ENCODE measurements at regions not wholly inside any gene's neighbourhood (a gene's known extent, or its start where the extent isn't known, plus 50 kb on each side); places are given as distances from the start of the nearest gene placed in this dataset.

GRCh38 chr17:79534851-79535727 lies 75.8 kb downstream of the RBFOX3 start:
- no peaks in the 10 kb centered on the region for H3K36me3 ChIP-seq

DNA sequence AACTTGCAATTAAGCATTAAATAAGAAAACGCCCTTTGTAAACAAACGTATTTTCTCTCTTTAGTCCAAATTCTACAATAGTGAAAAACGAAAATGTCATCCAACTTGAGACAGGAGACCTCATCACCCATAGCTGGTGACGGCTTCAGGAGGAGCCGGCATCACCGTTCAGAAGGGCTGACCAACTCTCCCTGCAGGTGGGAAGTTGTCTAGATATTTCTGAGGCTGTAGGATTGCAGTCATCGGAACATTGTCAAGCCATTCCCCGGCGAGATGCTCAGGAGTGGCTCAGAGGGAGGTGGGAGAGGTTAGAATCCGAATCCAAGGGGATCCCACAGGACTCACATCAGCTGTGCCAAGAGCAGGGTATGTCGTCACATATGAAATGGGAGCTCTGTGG lies 76.7 kb downstream of the RBFOX3 start:
- peaks cover 100% of the 10 kb centered on the region for H3K27me3 ChIP-seq (replicated peaks)

More at GRCh38 chr17:79534851-79535727, 75.8 kb downstream of the RBFOX3 start:
- H3K4me1 ChIP-seq (replicated peaks) = no peaks in the 10 kb centered on the region
- H3K27ac ChIP-seq = no peak overlapping the region
- no peak for DNase-seq (ENCODE audit: low read depth in 1 of 2, low spot score in 2 of 2)
- H3K9me3 ChIP-seq (replicated peaks) = no peaks in the 10 kb centered on the region
- H3K27me3 ChIP-seq (replicated peaks) = peaks cover 100% of the 10 kb centered on the region
- H3K4me3 ChIP-seq = no peak overlapping the region

DNA sequence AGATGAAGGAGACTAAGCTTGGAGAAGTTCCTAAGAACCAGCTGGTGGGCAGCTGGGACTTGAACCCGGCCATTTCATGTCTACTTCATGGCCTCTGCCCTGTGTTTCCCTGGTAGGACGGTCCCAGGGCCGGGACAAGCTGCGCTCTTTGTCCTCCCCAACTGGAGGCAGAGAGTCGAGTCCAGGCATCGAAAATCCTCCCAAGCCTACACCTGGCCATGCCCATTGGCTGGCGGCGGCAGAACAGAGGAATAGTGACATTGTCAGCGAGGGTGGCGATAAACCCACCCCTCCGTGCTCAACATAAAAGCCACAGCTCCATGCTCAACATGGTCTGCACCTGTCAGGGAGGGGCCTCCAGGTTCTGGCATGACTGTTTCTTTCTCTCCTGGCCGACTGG lies 77.7 kb downstream of the RBFOX3 start:
- H3K9me3 ChIP-seq (replicated peaks) = peaks cover 3% of the 10 kb centered on the region
- H3K4me1 ChIP-seq (replicated peaks) = no peaks in the 10 kb centered on the region
- H3K4me3 ChIP-seq = no peak overlapping the region
- H3K36me3 ChIP-seq = no peaks in the 10 kb centered on the region
- no peak for DNase-seq (ENCODE audit: low read depth in 1 of 2, low spot score in 2 of 2)
- no peak overlapping the region for H3K27ac ChIP-seq
- H3K27me3 ChIP-seq (replicated peaks) = peaks cover 99% of the 10 kb centered on the region

More for the DNA sequence above, 76.7 kb downstream of the RBFOX3 start:
- H3K27ac ChIP-seq = no peak overlapping the region
- H3K4me3 ChIP-seq = no peak overlapping the region
- no peaks in the 10 kb centered on the region for H3K36me3 ChIP-seq
- no peaks in the 10 kb centered on the region for H3K9me3 ChIP-seq (replicated peaks)
- H3K4me1 ChIP-seq (replicated peaks) = no peaks in the 10 kb centered on the region
- DNase-seq (ENCODE audit: low read depth in 1 of 2, low spot score in 2 of 2) = no peak

DNA sequence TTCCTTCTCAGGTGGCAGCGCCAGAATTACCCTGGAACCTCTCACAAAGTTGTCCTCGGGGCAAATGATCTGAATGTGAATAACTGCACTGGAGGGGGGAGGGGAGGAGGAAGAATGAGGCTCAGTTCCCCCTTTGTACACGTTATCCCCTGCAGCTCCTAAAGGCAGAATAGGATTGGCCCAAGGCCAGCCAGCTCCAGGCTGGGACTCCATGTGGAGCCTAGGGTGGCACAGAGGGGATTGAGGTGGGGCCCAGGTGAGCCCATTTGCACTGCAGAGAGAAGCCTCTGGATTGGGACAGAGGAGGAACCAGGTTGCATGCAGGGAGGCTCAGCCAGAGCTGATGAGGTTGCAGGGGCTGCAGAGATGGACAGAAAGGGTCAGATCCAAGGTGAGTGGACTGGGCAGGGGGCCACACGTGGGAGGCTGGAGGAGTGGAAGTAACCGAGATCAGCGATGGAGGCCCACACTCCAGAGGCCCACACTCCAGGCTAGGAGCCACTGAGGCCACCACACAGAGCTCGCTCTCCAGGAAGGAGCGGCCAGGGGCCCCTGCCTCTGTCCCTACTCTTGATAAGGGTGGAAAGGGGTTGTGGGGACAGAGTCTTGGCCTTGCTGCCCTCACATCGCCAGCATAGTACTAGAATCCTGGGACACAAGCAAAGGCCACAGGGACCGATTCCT lies 78.6 kb downstream of the RBFOX3 start:
- Histone ChIP-seq H3K27me3 (replicated peaks) (peaks cover 96% of the 10 kb centered on the region), H3K36me3 (no peaks in the 10 kb centered on the region), H3K27ac (no peak overlapping the region), H3K9me3 (replicated peaks) (peaks cover 3% of the 10 kb centered on the region), H3K4me3 (no peak overlapping the region), H3K4me1 (replicated peaks) (no peaks in the 10 kb centered on the region)
- DNase-seq (ENCODE audit: low read depth in 1 of 2, low spot score in 2 of 2) = no peak

DNA sequence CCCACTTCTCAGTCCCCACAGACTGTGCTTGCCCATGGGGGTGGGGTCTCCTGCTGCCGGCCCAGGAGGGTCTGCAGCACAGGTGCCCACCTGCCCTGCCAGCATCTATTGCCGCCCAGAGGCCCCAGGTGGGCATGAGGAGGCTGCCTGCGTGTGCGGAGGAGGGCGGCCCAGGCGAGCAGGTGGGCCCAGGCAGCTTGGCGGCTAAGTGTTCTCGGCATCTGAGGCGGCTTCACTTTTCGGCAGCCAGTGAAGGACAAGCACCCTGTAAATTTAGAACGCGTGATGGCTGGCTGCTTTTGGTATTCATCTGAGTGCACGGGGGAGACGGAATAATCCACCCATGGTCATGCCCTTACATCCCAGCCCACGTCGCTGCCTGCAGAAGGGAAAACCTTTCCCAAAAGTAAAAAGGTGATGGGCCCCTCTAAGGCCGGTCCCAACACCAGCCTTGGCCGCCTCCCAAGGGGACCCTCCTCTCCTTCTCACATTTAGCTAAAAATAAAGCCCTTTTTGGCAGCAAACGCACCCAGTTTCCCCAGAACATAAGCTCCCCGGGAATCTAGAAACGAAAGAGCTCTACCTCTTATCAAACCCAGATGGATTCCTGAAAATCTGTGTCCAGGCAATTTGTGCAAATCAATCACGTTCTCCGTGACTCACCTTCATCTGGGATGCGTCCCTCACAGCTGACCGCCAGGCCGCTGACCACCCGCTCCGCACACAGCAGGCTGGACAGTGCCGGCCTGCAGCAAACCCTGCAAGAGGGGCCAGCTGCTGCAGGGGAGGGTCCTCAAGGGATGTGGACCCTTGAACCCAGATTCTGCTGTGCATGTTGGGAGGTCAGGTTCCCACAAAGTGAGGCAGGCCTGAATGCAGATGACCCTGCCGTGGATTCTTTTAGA lies 79.4 kb downstream of the RBFOX3 start:
- Histone ChIP-seq H3K27ac (no peak overlapping the region), H3K4me1 (replicated peaks) (no peaks in the 10 kb centered on the region), H3K27me3 (replicated peaks) (peaks cover 95% of the 10 kb centered on the region), H3K36me3 (no peaks in the 10 kb centered on the region), H3K4me3 (no peak overlapping the region), H3K9me3 (replicated peaks) (peaks cover 3% of the 10 kb centered on the region)
- DNase-seq (ENCODE audit: low read depth in 1 of 2, low spot score in 2 of 2) = no peak

- Histone ChIP-seq H3K4me1 (replicated peaks) (no peaks in the 10 kb centered on the region), H3K27ac (no peak overlapping the region), H3K27me3 (replicated peaks) (peaks cover 95% of the 10 kb centered on the region), H3K36me3 (no peaks in the 10 kb centered on the region), H3K4me3 (no peak overlapping the region), H3K9me3 (replicated peaks) (peaks cover 3% of the 10 kb centered on the region)
- DNase-seq (ENCODE audit: low read depth in 1 of 2, low spot score in 2 of 2) = no peak
These were observed 80.3 kb downstream of the RBFOX3 start for GRCh38 chr17:79530361-79531105.

GRCh38 chr17:79529661-79530081 lies 81.2 kb downstream of the RBFOX3 start:
- H3K4me3 ChIP-seq = no peak overlapping the region
- no peaks in the 10 kb centered on the region for H3K4me1 ChIP-seq (replicated peaks)
- H3K9me3 ChIP-seq (replicated peaks) = peaks cover 3% of the 10 kb centered on the region
- no peak for DNase-seq (ENCODE audit: low read depth in 1 of 2, low spot score in 2 of 2)
- no peak overlapping the region for H3K27ac ChIP-seq
- H3K27me3 ChIP-seq (replicated peaks) = peaks cover 95% of the 10 kb centered on the region
- H3K36me3 ChIP-seq = no peaks in the 10 kb centered on the region

GRCh38 chr17:79528592-79529125 lies 82.2 kb downstream of the RBFOX3 start:
- no peaks in the 10 kb centered on the region for H3K4me1 ChIP-seq (replicated peaks)

GRCh38 chr17:79527306-79527705 lies 83.5 kb downstream of the RBFOX3 start:
- no peak overlapping the region for H3K27ac ChIP-seq

More at GRCh38 chr17:79528592-79529125, 82.2 kb downstream of the RBFOX3 start:
- Histone ChIP-seq H3K36me3 (no peaks in the 10 kb centered on the region), H3K9me3 (replicated peaks) (peaks cover 3% of the 10 kb centered on the region), H3K27ac (no peak overlapping the region), H3K27me3 (replicated peaks) (peaks cover 95% of the 10 kb centered on the region), H3K4me3 (no peak overlapping the region)
- DNase-seq (ENCODE audit: low read depth in 1 of 2, low spot score in 2 of 2) = no peak

DNA sequence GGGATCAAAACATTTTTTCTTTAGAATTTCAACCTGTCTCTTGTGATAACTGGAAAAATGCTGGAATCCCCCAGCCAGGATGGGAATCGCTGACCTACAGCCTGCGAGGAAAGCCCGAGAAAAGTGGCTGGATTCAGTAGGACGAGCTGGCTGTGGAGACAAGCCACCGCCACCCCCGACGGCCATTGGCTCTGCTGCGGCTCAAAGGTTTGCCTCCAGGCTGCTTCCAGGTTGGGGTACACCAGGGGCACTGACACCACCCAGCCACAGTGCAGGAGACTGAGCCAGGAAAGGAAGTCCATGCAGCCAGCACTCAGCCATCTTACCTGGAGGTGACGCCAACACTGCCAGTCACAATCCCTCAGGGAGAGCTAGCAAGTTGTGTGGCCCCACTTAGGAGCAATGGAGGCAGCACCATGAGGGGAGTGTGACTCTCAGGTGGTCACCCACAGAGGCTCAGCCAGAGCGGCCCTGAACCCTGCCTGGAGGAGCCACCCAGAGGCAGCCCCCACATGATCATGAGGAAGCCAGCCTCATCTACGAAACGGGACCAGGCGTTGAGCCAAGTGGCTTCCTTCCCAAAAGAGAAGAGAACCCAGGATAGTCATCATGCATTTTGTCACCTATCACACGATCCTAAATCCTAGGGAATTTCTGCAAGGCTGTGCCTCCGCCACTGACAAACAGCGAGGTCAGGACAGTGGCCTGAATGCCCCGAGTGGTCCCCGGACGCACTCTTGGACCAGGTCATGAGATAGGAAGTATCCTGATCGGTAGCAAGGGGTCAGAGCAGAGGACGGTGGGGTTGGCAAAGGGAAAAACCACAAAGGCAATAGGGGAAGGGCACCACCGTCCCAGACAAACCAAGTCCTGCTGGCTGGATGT lies 84.8 kb downstream of the RBFOX3 start:
- H3K36me3 ChIP-seq = no peaks in the 10 kb centered on the region
- H3K4me3 ChIP-seq = no peak overlapping the region
- no peak overlapping the region for H3K27ac ChIP-seq
- peaks cover 3% of the 10 kb centered on the region for H3K9me3 ChIP-seq (replicated peaks)
- H3K27me3 ChIP-seq (replicated peaks) = peaks cover 92% of the 10 kb centered on the region
- no peak for DNase-seq (ENCODE audit: low read depth in 1 of 2, low spot score in 2 of 2)
- no peaks in the 10 kb centered on the region for H3K4me1 ChIP-seq (replicated peaks)

More at GRCh38 chr17:79527306-79527705, 83.5 kb downstream of the RBFOX3 start:
- Histone ChIP-seq H3K9me3 (replicated peaks) (peaks cover 3% of the 10 kb centered on the region), H3K4me3 (no peak overlapping the region), H3K36me3 (no peaks in the 10 kb centered on the region), H3K4me1 (replicated peaks) (no peaks in the 10 kb centered on the region), H3K27me3 (replicated peaks) (peaks cover 92% of the 10 kb centered on the region)
- DNase-seq (ENCODE audit: low read depth in 1 of 2, low spot score in 2 of 2) = no peak

DNA sequence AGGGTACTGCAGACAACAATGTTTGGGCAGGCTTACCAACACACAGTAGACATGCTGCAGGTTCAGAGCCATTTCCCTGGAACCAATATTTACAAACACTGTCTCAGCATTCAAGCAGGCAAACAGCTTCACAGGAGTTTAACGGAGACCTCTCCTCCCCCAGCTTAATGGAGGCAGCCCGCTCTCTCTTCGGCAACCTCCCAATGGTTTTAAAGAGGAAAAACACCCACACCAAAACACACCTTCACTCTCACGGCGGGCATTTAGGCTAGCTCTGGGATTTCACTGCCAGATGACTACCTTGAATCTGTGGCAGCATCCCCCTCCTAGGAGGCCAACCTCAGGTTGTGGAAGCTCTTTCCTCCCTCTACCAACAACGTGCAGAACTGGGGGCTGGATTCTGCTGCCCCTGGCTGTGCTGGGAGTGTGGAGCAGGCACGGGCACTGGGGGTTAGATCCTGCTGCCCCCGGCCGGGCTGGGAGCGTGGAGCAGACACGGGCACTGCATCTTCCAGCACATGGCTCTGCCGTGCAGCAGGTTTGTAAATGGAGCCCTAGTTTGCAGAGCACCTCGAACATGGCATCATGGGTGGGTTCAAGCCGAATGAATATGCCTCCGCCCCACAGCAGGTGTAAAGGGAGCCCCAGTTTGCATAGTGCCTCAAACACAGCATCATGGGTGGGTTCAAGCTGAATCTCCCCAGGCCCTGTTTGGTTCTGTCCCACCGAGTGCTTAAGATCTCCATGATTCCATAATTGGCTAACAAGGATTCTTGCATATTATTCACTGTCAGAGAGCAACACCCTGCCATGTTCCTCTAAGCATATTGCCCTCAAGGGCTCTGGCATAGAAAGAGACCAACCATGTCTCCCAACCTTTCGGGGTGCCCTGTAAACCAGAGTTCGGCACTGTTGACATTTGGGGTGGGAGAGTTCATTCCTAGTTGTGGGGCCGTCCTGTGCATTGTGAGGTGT lies 86.4 kb downstream of the RBFOX3 start:
- Histone ChIP-seq H3K27me3 (replicated peaks) (peaks cover 92% of the 10 kb centered on the region), H3K4me3 (no peak overlapping the region), H3K9me3 (replicated peaks) (peaks cover 3% of the 10 kb centered on the region), H3K36me3 (no peaks in the 10 kb centered on the region; the same call in 1 of the 2 replicates), H3K27ac (no peak overlapping the region), H3K4me1 (replicated peaks) (no peaks in the 10 kb centered on the region)
- no peak for DNase-seq (ENCODE audit: low read depth in 1 of 2, low spot score in 2 of 2)

Measured in SJSA1 (cell line).